Frontal cortex (tissue), 3 donors: ENCODE measurements at regions not wholly inside any gene's neighbourhood (a gene's known extent, or its start where the extent isn't known, plus 50 kb on each side); places are given as distances from the start of the nearest gene placed in this dataset.
"Not testable (repeated sequence)": the region's sequence is repeated elsewhere in the genome, so short reads cannot be mapped to it uniquely, and the experiment has no call there.

Experiments used
- DNase-seq, 2 donors: peaks; one replicate each; pipeline ENCODE4 v3.0.0; 2012; ENCODE audit warnings: low spot score in 2 of 2
- FAIRE-seq: peaks from 2 replicates; lab custom pipeline; 2012; peaks lifted over from hg19 to GRCh38; lab: Jason Lieb, UNC
- donor health status: control.
- donor health status: control.
- donor health status: control.

DNA sequence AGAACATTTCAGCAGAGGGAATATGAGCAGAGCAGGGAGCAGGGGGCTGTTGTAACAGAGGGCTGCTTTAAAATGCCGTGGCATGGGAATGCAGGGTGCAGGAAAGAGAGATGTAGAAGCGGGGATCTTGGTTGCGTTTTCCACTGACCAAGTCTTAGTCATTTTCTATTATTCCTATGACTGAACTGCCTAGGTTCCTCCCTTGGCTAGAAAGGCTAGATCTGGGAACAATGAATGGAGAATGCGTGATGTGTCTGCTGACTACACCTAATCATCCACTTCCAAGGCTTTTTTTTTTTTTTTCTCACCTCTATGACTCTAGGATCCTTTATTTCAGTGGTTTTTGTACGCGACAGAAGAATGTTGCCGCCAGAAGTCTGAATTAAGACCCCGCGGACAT is 607.4 kb upstream of the TBL1XR1 start:
- DNase-seq, result no peak
- no peak for FAIRE-seq

DNA sequence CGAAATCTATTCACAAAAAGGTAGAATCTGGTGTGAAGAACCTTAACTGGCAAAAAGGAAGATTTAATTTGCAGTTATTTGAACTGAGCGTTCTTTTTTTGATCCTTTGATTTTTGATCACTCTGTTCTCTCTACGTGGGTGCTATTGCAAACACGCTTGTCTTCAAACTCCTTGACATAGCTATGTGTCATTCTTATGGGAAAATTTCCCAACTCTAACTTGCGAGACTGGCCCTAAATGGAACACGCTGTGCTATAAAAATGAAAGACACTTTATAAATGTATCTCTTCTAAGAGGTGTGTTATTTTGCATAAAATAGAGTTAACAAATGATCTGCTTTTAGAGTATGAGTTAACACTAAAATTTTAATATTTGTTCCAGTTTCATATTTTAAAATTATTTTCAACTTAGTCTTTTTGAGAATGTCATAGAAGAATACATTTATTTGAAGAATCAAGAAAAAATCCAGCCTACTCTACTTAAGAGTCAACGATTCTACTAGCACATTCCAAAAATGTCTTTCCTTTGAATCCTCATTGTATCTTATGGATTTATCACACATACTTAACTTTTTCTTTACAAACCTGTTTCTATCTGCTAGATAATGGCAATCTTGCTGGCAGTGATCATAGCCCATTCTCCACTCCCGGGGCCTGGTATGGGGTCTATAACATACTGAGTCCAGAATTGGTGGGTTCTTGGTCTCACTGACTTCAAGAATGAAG is 610.0 kb upstream of the TBL1XR1 start:
- DNase-seq (no peak), FAIRE-seq (no peak)

- DNase-seq, FAIRE-seq: not testable (repeated sequence)
These were observed 611.7 kb upstream of the TBL1XR1 start for GRCh38 chr3:177808928-177809478.

DNA sequence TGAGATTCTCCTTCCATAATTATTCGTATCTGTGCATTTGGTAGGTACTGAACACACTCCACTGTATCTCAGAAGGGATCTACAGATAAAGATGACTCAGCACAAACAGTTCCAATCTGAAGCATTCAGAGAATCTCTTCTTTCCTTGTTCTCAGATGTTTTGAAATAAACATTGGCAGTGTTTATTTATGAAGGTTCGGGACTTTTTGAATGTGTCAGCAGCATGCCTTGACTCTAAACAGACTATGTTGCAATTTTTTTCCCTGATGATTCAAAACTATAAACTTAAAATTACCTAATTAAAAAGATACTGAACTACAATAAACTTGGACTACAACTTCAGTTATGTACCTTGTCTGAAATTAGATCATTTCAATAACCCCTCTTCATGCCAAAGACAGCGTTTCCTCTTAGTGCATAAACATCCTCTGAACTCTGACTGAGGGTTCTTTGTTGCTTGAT is 612.9 kb upstream of the TBL1XR1 start:
- FAIRE-seq (no peak), DNase-seq (peak in 1 of 2 donors; percentile 22)

GRCh38 chr3:177811112-177811511 is 613.8 kb upstream of the TBL1XR1 start:
- DNase-seq (no peak), FAIRE-seq (no peak)

GRCh38 chr3:177811835-177812234 is 614.6 kb upstream of the TBL1XR1 start:
- DNase-seq, result no peak
- FAIRE-seq, result no peak

DNA sequence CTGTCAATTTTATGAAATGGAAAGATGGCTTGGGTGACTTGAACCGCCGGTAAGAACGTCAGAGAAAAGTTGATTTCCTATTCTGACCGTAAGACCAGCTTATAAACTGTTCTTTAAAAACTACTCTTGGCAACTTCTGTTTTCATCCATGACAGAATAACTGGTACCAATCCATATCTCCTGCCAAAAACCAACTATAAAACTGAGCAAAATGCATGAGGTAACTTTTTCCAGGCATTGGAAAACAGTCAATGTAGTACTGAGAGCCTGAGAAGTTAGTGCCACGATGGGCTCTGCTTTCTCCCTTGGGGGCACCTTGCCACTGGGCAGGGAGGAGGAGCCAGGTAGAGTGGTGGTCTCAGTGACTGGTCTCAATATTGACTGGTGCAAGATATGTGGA is 615.2 kb upstream of the TBL1XR1 start:
- no peak for FAIRE-seq
- DNase-seq, result no peak

DNA sequence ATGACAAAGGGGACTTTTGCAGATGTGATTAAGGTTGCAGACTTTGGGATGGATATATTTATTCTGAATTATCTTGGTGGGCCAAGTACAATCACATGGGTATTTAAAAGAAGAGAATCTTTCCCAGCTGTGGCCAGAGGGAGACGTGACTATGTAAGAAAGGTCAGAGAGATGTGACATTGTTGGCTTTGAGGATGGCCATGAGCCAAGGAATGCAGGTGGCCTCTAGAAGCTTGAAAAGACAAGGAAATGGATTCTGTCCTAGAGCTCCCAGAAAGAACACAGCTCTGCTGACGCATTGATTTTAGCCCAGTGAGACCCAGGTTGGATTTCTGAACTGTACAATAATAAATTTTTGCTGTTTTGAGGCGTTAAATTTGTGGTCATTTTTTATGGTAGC is 616.0 kb upstream of the TBL1XR1 start:
- no peak for DNase-seq
- no peak for FAIRE-seq

- FAIRE-seq (no peak), DNase-seq (no peak)
These were observed 619.5 kb upstream of the TBL1XR1 start for GRCh38 chr3:177816667-177817208.

DNA sequence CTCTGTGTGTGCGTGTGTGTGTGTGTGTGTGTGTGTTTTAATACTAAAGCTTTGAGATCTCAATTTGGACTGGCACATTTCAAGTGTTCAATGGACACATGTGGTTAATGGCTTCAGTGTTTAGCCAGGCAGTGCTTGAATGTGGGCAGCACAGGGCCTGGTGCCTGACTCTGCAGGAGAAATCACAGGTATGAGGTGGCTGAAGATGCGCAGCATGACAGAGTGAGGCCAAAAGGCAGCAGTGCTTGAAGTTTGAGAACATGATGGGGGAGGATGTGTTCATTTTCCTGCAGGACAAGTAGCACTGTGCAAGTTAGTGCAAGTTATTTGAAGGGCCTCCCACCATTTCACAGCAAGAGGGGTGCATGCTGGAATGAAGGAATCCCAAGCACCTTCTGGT is 620.5 kb upstream of the TBL1XR1 start:
- DNase-seq (no peak), FAIRE-seq (no peak)

DNA sequence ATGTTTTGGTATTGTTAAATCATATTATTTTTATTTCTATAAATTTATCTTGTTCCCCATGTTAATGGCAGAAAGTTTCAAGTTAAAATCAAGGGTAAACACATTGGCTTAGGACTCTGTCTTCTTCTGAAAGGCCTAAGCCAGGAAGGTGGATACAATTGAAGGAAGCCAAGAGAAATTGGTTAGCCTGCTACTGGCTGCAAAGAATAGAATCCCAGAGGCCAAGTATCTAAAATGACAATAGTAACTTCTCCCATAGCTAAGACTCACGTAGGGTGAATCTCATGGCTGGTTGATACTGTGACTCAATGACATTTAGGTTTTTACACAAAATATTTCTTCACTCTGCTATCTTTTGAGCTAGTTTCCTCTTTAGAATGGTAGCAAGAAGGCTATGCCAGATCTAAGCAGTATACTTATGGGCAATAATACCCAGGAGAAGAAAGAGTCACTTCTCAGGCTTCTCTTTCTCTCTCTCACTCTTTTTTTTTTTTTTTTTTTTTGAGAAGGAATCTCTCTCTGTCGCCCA is 621.5 kb upstream of the TBL1XR1 start:
- no peak for FAIRE-seq

GRCh38 chr3:177820683-177821316 is 623.5 kb upstream of the TBL1XR1 start:
- DNase-seq (no peak), FAIRE-seq (no peak)

More for the DNA sequence above, 621.5 kb upstream of the TBL1XR1 start:
- no peak for DNase-seq

- DNase-seq (no peak), FAIRE-seq (no peak)
These were observed 625.4 kb upstream of the TBL1XR1 start for GRCh38 chr3:177822681-177823096.

GRCh38 chr3:177823701-177824189 is 626.5 kb upstream of the TBL1XR1 start:
- DNase-seq (no peak), FAIRE-seq (no peak)

- FAIRE-seq, result no peak
- no peak for DNase-seq
These were observed 627.0 kb upstream of the TBL1XR1 start for GRCh38 chr3:177824190-177824786.

- no peak for DNase-seq
- FAIRE-seq, result no peak
These were observed 627.6 kb upstream of the TBL1XR1 start for GRCh38 chr3:177824841-177825240.

DNA sequence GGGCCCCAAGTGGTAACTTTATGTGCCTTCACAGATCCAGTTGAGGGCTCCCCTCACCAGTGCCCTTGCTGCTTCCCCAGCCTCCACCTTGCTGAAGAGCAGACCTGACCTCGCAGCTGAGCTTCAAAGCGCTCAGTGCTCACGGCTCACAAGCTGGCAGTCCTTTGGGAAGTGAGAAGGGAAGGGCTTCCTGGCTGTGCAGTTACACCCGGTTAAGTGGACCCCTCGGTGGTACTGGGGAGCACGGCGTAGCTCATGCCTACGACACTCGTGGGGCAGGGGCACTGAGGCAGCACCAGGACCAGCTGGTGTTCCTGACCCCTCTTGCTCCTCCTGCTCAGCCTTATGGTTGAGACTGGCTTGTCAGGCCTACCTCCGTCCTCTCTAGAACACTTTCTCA is 629.0 kb upstream of the TBL1XR1 start:
- DNase-seq (no peak), FAIRE-seq (no peak)

DNA sequence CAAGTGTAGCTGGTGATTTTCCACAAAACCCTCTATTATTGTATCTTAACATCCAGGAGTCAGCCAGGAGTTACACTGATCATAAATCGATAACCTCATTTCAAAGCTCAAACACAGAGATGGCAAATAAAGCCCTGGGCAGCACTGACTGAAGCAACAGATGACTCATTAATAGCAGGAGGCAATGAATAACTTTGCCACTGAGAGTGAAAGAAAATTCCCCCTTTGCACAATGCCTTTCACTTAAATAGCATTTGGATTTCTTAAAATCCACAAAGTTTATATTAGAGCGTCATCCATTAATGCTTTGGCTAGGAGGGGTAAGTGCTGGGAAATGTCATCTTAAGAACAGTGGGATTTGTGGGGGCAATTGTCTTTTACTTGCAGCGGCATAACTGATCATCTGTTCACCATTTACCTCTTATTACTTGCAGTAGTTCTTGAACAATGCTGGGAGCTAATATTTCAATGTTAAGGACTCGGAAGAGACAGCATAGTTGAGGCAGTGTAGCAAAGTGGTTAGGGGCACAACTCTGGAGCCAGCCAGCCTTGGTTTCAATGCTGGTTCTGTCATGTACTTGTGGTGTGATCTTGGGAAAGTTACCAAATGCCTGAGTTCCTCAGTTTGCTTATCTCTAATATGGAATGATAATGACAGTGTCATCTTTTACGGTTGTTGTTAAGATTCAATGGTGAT is 630.4 kb upstream of the TBL1XR1 start:
- FAIRE-seq (no peak), DNase-seq (no peak)

- peak; percentile 43 for FAIRE-seq
- no peak for DNase-seq
These were observed 630.9 kb upstream of the TBL1XR1 start for GRCh38 chr3:177828208-177828565.

- FAIRE-seq (no peak), DNase-seq (no peak)
These were observed 633.1 kb upstream of the TBL1XR1 start for GRCh38 chr3:177830411-177830849.
